K562 (cell line): ENCODE measurements at regions not wholly inside any gene's neighbourhood (a gene's known extent, or its start where the extent isn't known, plus 50 kb on each side); places are given as distances from the start of the nearest gene placed in this dataset.
A peak's percentile ranks its signal among the peaks of the same experiment; 100 is the strongest.

Experiments
- ATAC-seq: fragments of 200-7000 bp; cut with Tn5 transposase; 3 replicates; pipeline ENCODE4 v1.9.1; 2020; ENCODE audit warnings: moderate library complexity
- BruUV-seq: library from RNA; stranded (reverse); fragments of 400-500 nt; replicated peaks from 2 replicates; lab custom pipeline; 2021; lab: Mats Ljungman, UMichigan
- CTCF ChIA-PET: fragments of 300-600 bp; formaldehyde crosslinking; extraction: SDS; loops from one replicate; lab custom pipeline; 2021; ENCODE audit warnings: low intra/inter-chr PET ratio; lab: Yijun Ruan, JAX
- POLR2A ChIA-PET: fragments of 300-600, 350-650 bp; sonication (Branson Sonifier 250); formaldehyde crosslinking; extraction: SDS; loops from one replicate; lab custom pipeline; 2021; ENCODE audit warnings: antibody characterized with exemption, inconsistent platforms; lab: Yijun Ruan, JAX
- DNase-seq, 4 experiments: peaks; one replicate each; pipeline versions ENCODE4 v3.0.0 to v3.0.0-alpha.2; 2011 to 2018; ENCODE audit warnings: low spot score in 3 of 4, mixed read lengths in 3 of 4; ENCODE audit errors: extremely low read depth in 1 of 4
- FAIRE-seq: peaks from 2 replicates; lab custom pipeline; 2011; peaks lifted over from hg19 to GRCh38; lab: Jason Lieb, UNC
- H2AFZ ChIP-seq: 2 replicates; pipeline ENCODE4 v1.6.0; 2011; ENCODE audit warnings: low read depth, low read length, control low read depth, inconsistent platforms
- H3K27ac ChIP-seq: fragments of 200-600 bp; 3 replicates; pipeline ENCODE4 v1.8.0; 2011; ENCODE audit warnings: low read depth, mild to moderate bottlenecking, control low read depth, inconsistent platforms, low read length, moderate library complexity, mixed read lengths; ENCODE audit errors: extremely low read depth
- H3K27me3 ChIP-seq, 2 experiments: fragments of 300-600 bp in 1 of 2; 2 replicates in 1 of 2; 3 replicates in 1 of 2; pipeline versions ENCODE4 v1.6.0 to v1.8.0; 2011; ENCODE audit warnings: inconsistent platforms in 2 of 2, low read length in 2 of 2, mild to moderate bottlenecking in 1 of 2, mixed read lengths in 1 of 2, moderate library complexity in 1 of 2; ENCODE audit not compliant: control insufficient read depth in 2 of 2, insufficient read depth in 2 of 2
- H3K36me3 ChIP-seq: fragments of 300-600 bp; 3 replicates; pipeline ENCODE4 v1.8.0; 2011; ENCODE audit warnings: mild to moderate bottlenecking, low read length, inconsistent platforms; ENCODE audit not compliant: control insufficient read depth, insufficient read depth
- H3K4me1 ChIP-seq, 2 experiments: fragments of 200-600 bp in 1 of 2; replicated peaks in 1 of 2; 2 replicates in 1 of 2; 3 replicates in 1 of 2; pipeline versions ENCODE4 v1.5.1 to v1.8.0; 2011; ENCODE audit warnings: inconsistent platforms in 2 of 2, low read length in 2 of 2, mild to moderate bottlenecking in 1 of 2, mixed read lengths in 1 of 2, moderate library complexity in 1 of 2; ENCODE audit not compliant: control insufficient read depth in 2 of 2, insufficient read depth in 2 of 2
- H3K4me2 ChIP-seq: 2 replicates; pipeline ENCODE4 v1.6.1; 2011; ENCODE audit warnings: low read length, control low read depth, inconsistent platforms, mixed read lengths; ENCODE audit not compliant: insufficient read depth
- H3K4me3 ChIP-seq: fragments of 200-600 bp; sonication (generic), shearing (Covaris generic); 2 replicates; pipeline ENCODE4 v1.5.1; 2016; ENCODE audit warnings: control low read depth, inconsistent platforms
- H3K79me2 ChIP-seq: fragments of 200-600 bp; 3 replicates; pipeline ENCODE4 v1.8.0; 2011; ENCODE audit warnings: low read length, inconsistent platforms; ENCODE audit not compliant: control insufficient read depth, insufficient read depth
- H3K9ac ChIP-seq, 2 experiments: 2 replicates each; pipeline versions ENCODE4 v1.6.0 to v1.6.1; 2011; ENCODE audit warnings: low read depth in 2 of 2, low read length in 2 of 2, control low read depth in 1 of 2, inconsistent platforms in 1 of 2, mild to moderate bottlenecking in 1 of 2, mixed read lengths in 1 of 2; ENCODE audit not compliant: insufficient read depth in 1 of 2
- H3K9me1 ChIP-seq: one replicate; pipeline ENCODE4 v1.6.0; 2011; ENCODE audit warnings: inconsistent platforms, mild to moderate bottlenecking, low read length, moderate library complexity; ENCODE audit not compliant: control insufficient read depth, insufficient read depth
- H3K9me3 ChIP-seq: replicated peaks from 2 replicates; pipeline ENCODE4 v1.5.1; 2011; ENCODE audit warnings: low read depth, low read length, inconsistent platforms; ENCODE audit not compliant: control insufficient read depth, insufficient read depth
- H4K20me1 ChIP-seq: replicated peaks from 2 replicates; pipeline ENCODE4 v1.6.1; 2011; ENCODE audit warnings: low read length, inconsistent platforms, mixed read lengths; ENCODE audit not compliant: control insufficient read depth, insufficient read depth
- EHMT2 ChIP-seq: fragments of 450-650 bp; IDR thresholded peaks from 2 replicates; pipeline ENCODE4 v1.6.1; 2018; ENCODE audit warnings: antibody characterized with exemption
- EP400 ChIP-seq: fragments of 450-650 bp; IDR thresholded peaks from 2 replicates; pipeline ENCODE4 v1.6.1; 2017; ENCODE audit warnings: antibody characterized with exemption, mild to moderate bottlenecking, moderate library complexity
- JUND ChIP-seq, 2 experiments: IDR thresholded peaks; 2 replicates in 1 of 2; 3 replicates in 1 of 2; pipeline ENCODE4 v1.6.1; 2011; ENCODE audit warnings: borderline replicate concordance in 2 of 2, low read depth in 2 of 2, low read length in 2 of 2, improper control_type of control experiment in 1 of 2, missing biosample characterization in 1 of 2, missing genetic modification characterization in 1 of 2, missing genetic modification reagents in 1 of 2
- KLF10 ChIP-seq: fragments of 250-450 bp; sonication (Bioruptor Pico); IDR thresholded peaks from 2 replicates; pipeline ENCODE4 v1.6.1; 2021; ENCODE audit warnings: matching md5 sums
- MAFF ChIP-seq: IDR thresholded peaks from 2 replicates; pipeline ENCODE4 v1.6.1; 2012; ENCODE audit warnings: low read length, improper control_type of control experiment
- MLLT1 ChIP-seq, 2 experiments: fragments of 450-650 bp; IDR thresholded peaks; 2 replicates each; pipeline ENCODE4 v1.6.1; 2016
- POLR2A ChIP-seq: fragments of 450-650 bp; conservative IDR thresholded peaks from 2 replicates; pipeline ENCODE4 v1.6.1; 2016
- POLR3G ChIP-seq: IDR thresholded peaks from 2 replicates; pipeline ENCODE4 v1.6.1; 2011; ENCODE audit not compliant: insufficient read length, insufficient replicate concordance; ENCODE audit errors: extremely low read depth
- SIRT6 ChIP-seq: IDR thresholded peaks from one replicate; pipeline ENCODE4 v1.6.1; 2012; ENCODE audit warnings: low read depth, mild to moderate bottlenecking, control low read depth, inconsistent platforms, low read length, moderate library complexity
- ZNF436 ChIP-seq: fragments of 250-450, 450-650 bp; sonication (Bioruptor Pico); formaldehyde crosslinking; IDR thresholded peaks from 2 replicates; pipeline ENCODE4 v1.7.0; 2020; ENCODE audit warnings: mild to moderate bottlenecking
- WGBS: fragments of 100-300 bp; shearing (Covaris generic); methylation state at CpG from one replicate; pipeline ENCODE4 v1.1.6; 2016; ENCODE audit warnings: low coverage, mixed read lengths; ENCODE audit not compliant: insufficient coverage; ENCODE audit errors: missing lambda C conversion rate; 5-methylcytosine and 5-hydroxymethylcytosine counted together
- in situ Hi-C: fragments of 300-500 bp; cut with MboI; formaldehyde crosslinking; loops from 4 replicates; pipeline ENCODE4 v1.15.0; 2018; ENCODE audit warnings: inconsistent platforms, mixed read lengths
- intact Hi-C: fragments of 100-400 bp; cut with micrococcal nuclease; formaldehyde crosslinking; loops from 2 replicates; pipeline ENCODE4 v1.14.2; 2022
- TF ChIP-seq, protein P1 (sequence below): IDR thresholded peaks from 2 replicates; pipeline ENCODE4 v1.6.1; 2016; ENCODE audit warnings: missing genetic modification characterization, missing compliant biosample characterization

GRCh38 chr3:124243177-124243859 lies 251.4 kb upstream of the ROPN1 start:
- Histone ChIP-seq H3K27me3 (no peaks in the 10 kb centered on the region; a peak in 1 of 5 replicates), H2AFZ (no peak overlapping the region), H3K9me1 (no peaks in the 10 kb centered on the region), H3K9me3 (no peaks in the 10 kb centered on the region), H3K4me1 (no peaks in the 10 kb centered on the region; a peak in 2 of 5 replicates), H3K4me3 (no peak overlapping the region), H3K79me2 (no peaks in the 10 kb centered on the region), H3K36me3 (no peaks in the 10 kb centered on the region), H3K27ac (no peak overlapping the region), H3K9ac (no peak overlapping the region), H3K4me2 (no peak overlapping the region), H4K20me1 (no peaks in the 10 kb centered on the region)
- intact Hi-C loops (no loop called here), in situ Hi-C loops (no loop called here)
- FAIRE-seq (no peak), ATAC-seq (no peak), DNase-seq (no peak)
- BruUV-seq, result no TSS peak
- TF ChIP-seq MAFF, result 0 out of 2 replicates have a peak, but pooled peaks have one; percentile 20
- TF ChIP-seq EP400, result no peak
- POLR2A ChIA-PET, result no interaction called here
- WGBS, result 3% methylated on average over 4 of the region's 5 CpGs
- CTCF ChIA-PET, result no interaction called here

DNA sequence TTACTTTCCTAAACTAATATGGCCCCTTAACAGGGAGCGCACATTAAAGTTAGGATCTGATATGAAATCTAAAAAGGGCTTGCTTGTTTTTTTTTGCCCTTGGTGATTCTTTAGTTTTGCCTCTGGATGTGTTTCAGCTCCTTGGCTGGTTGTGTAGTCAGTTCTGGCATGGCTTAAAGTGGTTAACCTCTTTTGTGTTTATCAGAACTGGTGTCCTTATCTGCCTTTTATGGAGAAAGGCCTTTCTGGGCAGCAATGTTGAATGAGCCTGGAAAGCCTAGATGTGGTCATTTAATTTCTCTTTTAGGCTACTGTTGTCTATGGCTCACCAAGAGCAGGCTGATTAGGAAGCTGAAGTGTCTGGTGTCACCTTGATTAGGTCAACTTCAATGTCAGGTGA lies 254.5 kb upstream of the ROPN1 start:
- WGBS, result 33% methylated on average over 1 of the region's 1 CpG
- no peak for TF ChIP-seq POLR3G
- TF ChIP-seq KLF10 (CRISPR knock-in tag), result no peak
- no peak for TF ChIP-seq JUND (IDR thresholded peaks at IDR 0.05; ENCODE audit: borderline replicate concordance, low read depth, low read length)
- no peak for TF ChIP-seq JUND (tag; IDR thresholded peaks at IDR 0.05; ENCODE audit: borderline replicate concordance, low read depth, low read length)
- TF ChIP-seq, protein P1, sequence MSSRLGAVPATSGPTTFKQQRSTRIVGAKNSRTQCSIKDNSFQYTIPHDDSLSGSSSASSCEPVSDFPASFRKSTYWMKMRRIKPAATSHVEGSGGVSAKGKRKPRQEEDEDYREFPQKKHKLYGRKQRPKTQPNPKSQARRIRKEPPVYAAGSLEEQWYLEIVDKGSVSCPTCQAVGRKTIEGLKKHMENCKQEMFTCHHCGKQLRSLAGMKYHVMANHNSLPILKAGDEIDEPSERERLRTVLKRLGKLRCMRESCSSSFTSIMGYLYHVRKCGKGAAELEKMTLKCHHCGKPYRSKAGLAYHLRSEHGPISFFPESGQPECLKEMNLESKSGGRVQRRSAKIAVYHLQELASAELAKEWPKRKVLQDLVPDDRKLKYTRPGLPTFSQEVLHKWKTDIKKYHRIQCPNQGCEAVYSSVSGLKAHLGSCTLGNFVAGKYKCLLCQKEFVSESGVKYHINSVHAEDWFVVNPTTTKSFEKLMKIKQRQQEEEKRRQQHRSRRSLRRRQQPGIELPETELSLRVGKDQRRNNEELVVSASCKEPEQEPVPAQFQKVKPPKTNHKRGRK (tag), result no peak
- no peak for TF ChIP-seq POLR2A
- TF ChIP-seq SIRT6, result no peak
- TF ChIP-seq MLLT1 (IDR thresholded peaks at IDR 0.05), result no peak
- TF ChIP-seq EHMT2, result no peak
- TF ChIP-seq ZNF436 (CRISPR knock-in tag), result no peak

More for the DNA sequence above, 254.5 kb upstream of the ROPN1 start:
- Histone ChIP-seq H3K4me2 (no peak overlapping the region), H3K79me2 (no peaks in the 10 kb centered on the region), H4K20me1 (no peaks in the 10 kb centered on the region), H3K9me3 (no peaks in the 10 kb centered on the region), H3K27me3 (no peaks in the 10 kb centered on the region; a peak in 2 of 5 replicates), H3K9ac (no peak overlapping the region), H3K36me3 (no peaks in the 10 kb centered on the region), H3K9me1 (no peaks in the 10 kb centered on the region), H2AFZ (no peak overlapping the region), H3K27ac (no peak overlapping the region), H3K4me1 (no peaks in the 10 kb centered on the region; a peak in 2 of 5 replicates), H3K4me3 (no peak overlapping the region)
- ChIA-PET POLR2A (no interaction called here), CTCF (no interaction called here)
- no peak for ATAC-seq
- no peak for FAIRE-seq
- DNase-seq, result no peak
- intact Hi-C loops (no loop called here), in situ Hi-C loops (no loop called here)
- no TSS peak for BruUV-seq
